Prostate gland (tissue), 2 donors: ENCODE measurements at regions not wholly inside any gene's neighbourhood (a gene's known extent, or its start where the extent isn't known, plus 50 kb on each side); places are given as distances from the start of the nearest gene placed in this dataset.

ENCODE experiments used
- DNase-seq: peaks from one replicate; pipeline ENCODE4 v3.0.0-alpha.2; 2019; ENCODE audit warnings: low spot score
- H3K27ac ChIP-seq, 2 donors: fragments of 200-600 bp; sonication (generic); 2 replicates each; pipeline ENCODE4 v1.5.1; 2017 to 2019
- H3K27me3 ChIP-seq: fragments of 200-600 bp; sonication (generic); replicated peaks from 2 replicates; pipeline ENCODE4 v1.5.1; 2019; ENCODE audit not compliant: insufficient read depth
- H3K36me3 ChIP-seq, 2 donors: fragments of 200-600 bp; sonication (generic); 1 replicate in 1 of 2; 2 replicates in 1 of 2; pipeline versions ENCODE4 v1.5.1 to v1.8.1; 2017 to 2019
- H3K4me1 ChIP-seq: fragments of 200-600 bp; sonication (generic); replicated peaks from 2 replicates; pipeline ENCODE4 v1.5.1; 2019
- H3K4me3 ChIP-seq, 2 donors: fragments of 200-600 bp; sonication (generic); 2 replicates each; pipeline ENCODE4 v1.5.1; 2017 to 2019
- H3K9me3 ChIP-seq: fragments of 200-600 bp; sonication (generic); 2 replicates; pipeline ENCODE4 v1.5.1; 2017
- CTCF ChIP-seq, 4 experiments: fragments of 200-600 bp in 2 of 4; fragments of 450-650 bp in 2 of 4; sonication (generic) in 2 of 4; IDR thresholded peaks; 1 replicate in 3 of 4; 2 replicates in 1 of 4; pipeline ENCODE4 v1.5.1; 2016 to 2019; ENCODE audit warnings: antibody characterized with exemption in 4 of 4, mild to moderate bottlenecking in 2 of 4, moderate library complexity in 2 of 4
- POLR2A ChIP-seq: fragments of 450-650 bp; IDR thresholded peaks from one replicate; pipeline ENCODE4 v1.6.1; 2016; ENCODE audit warnings: antibody characterized with exemption, mild to moderate bottlenecking
- POLR2AphosphoS5 ChIP-seq: sonication (generic); formaldehyde crosslinking; IDR thresholded peaks from one replicate; pipeline ENCODE4 v1.6.1; 2017; ENCODE audit warnings: antibody characterized with exemption
- whole genome bisulfite sequencing: methylation state at CpG from one replicate; pipeline ENCODE4 v1.1.5; 2018; 5-methylcytosine and 5-hydroxymethylcytosine counted together
- intact Hi-C: fragments of 100-400 bp; cut with DNase I; formaldehyde crosslinking; loops from one replicate; pipeline ENCODE4 v1.14.2; 2022

- TF ChIP-seq POLR2AphosphoS5: no peak
- TF ChIP-seq CTCF (IDR thresholded peaks at IDR 0.05): no peak
- TF ChIP-seq POLR2A: no peak
- DNase-seq: no peak
- Histone ChIP-seq H3K4me3 (no peak overlapping the region), H3K9me3 (no peaks in the 10 kb centered on the region), H3K36me3 (no peaks in the 10 kb centered on the region), H3K27me3 (no peaks in the 10 kb centered on the region), H3K4me1 (no peaks in the 10 kb centered on the region), H3K27ac (no peak overlapping the region)
- WGBS: 89% methylated on average over 1 of the region's 1 CpG
- intact Hi-C loops: no loop called here
Observed at GRCh38 chr3:163166197-163166596, 1669.6 kb downstream of the OTOL1 start.

- no peak overlapping the region for H3K27ac ChIP-seq
- TF ChIP-seq POLR2AphosphoS5: no peak
- TF ChIP-seq POLR2A: no peak
- TF ChIP-seq CTCF (IDR thresholded peaks at IDR 0.05): no peak
- no peaks in the 10 kb centered on the region for H3K36me3 ChIP-seq
- intact Hi-C loops: no loop called here
- no peak overlapping the region for H3K4me3 ChIP-seq
- WGBS: 41% methylated on average over 2 of the region's 2 CpGs
- no peaks in the 10 kb centered on the region for H3K4me1 ChIP-seq
- no peaks in the 10 kb centered on the region for H3K27me3 ChIP-seq
- H3K9me3 ChIP-seq: no peaks in the 10 kb centered on the region
- no peak for DNase-seq
Observed at GRCh38 chr3:163159306-163159705, 1662.7 kb downstream of the OTOL1 start.

- Histone ChIP-seq H3K36me3 (no peaks in the 10 kb centered on the region), H3K27ac (no peak overlapping the region), H3K4me3 (no peak overlapping the region), H3K27me3 (no peaks in the 10 kb centered on the region), H3K4me1 (no peaks in the 10 kb centered on the region), H3K9me3 (no peaks in the 10 kb centered on the region)
- DNase-seq: no peak
- intact Hi-C loops: no loop called here
- TF ChIP-seq POLR2A: no peak
- no peak for TF ChIP-seq CTCF (IDR thresholded peaks at IDR 0.05)
- TF ChIP-seq POLR2AphosphoS5: no peak
- WGBS: 81% methylated on average over 4 of the region's 4 CpGs
Observed at GRCh38 chr3:163139600-163139999, 1643.0 kb downstream of the OTOL1 start.

- DNase-seq: no peak
- H3K4me3 ChIP-seq: no peak overlapping the region
- H3K27me3 ChIP-seq: no peaks in the 10 kb centered on the region
- H3K9me3 ChIP-seq: no peaks in the 10 kb centered on the region
- intact Hi-C loops: no loop called here
- WGBS: 50% methylated on average over 2 of the region's 2 CpGs
- H3K27ac ChIP-seq: no peak overlapping the region
- TF ChIP-seq CTCF (IDR thresholded peaks at IDR 0.05): no peak
- TF ChIP-seq POLR2A: no peak
- TF ChIP-seq POLR2AphosphoS5: no peak
- H3K4me1 ChIP-seq: no peaks in the 10 kb centered on the region
- no peaks in the 10 kb centered on the region for H3K36me3 ChIP-seq
Observed at GRCh38 chr3:163138258-163138657, 1641.7 kb downstream of the OTOL1 start.

GRCh38 chr3:163132111-163132510 lies 1635.5 kb downstream of the OTOL1 start:
- intact Hi-C loops: no loop called here
- 100% methylated on average over 5 of the region's 5 CpGs for WGBS
- H3K36me3 ChIP-seq: no peaks in the 10 kb centered on the region
- TF ChIP-seq POLR2AphosphoS5 (no peak), CTCF (IDR thresholded peaks at IDR 0.05) (no peak), POLR2A (no peak)
- no peaks in the 10 kb centered on the region for H3K4me1 ChIP-seq
- H3K27ac ChIP-seq: no peak overlapping the region
- H3K27me3 ChIP-seq: no peaks in the 10 kb centered on the region
- no peak overlapping the region for H3K4me3 ChIP-seq
- H3K9me3 ChIP-seq: peaks cover 3% of the 10 kb centered on the region
- DNase-seq: no peak
